ENCODE measurements at regions not wholly inside any gene's neighbourhood (a gene's known extent, or its start where the extent isn't known, plus 50 kb on each side); places are given as distances from the start of the nearest gene placed in this dataset.

- no peak for TF ChIP-seq CTCF (IDR thresholded peaks at IDR 0.05 in 4 of 5, conservative IDR thresholded peaks at IDR 0.05 in 1 of 5)
- no peak for TF ChIP-seq POLR2A (IDR thresholded peaks at IDR 0.05)
These were observed 255.2 kb downstream of the SNX13 start for GRCh38 chr7:17685141-17685540.
